OCI-M1 (cell line): ENCODE measurements at regions not wholly inside any gene's neighbourhood (a gene's known extent, or its start where the extent isn't known, plus 50 kb on each side); places are given as distances from the start of the nearest gene placed in this dataset.

ENCODE experiments used
- DNase-seq: peaks from one replicate; lab custom pipeline; 2025; lab: John Stamatoyannopoulos, UW

- no peak for DNase-seq
Observed at GRCh38 chr3:77868725-77869124, 828.8 kb downstream of the ROBO2 start.

DNA sequence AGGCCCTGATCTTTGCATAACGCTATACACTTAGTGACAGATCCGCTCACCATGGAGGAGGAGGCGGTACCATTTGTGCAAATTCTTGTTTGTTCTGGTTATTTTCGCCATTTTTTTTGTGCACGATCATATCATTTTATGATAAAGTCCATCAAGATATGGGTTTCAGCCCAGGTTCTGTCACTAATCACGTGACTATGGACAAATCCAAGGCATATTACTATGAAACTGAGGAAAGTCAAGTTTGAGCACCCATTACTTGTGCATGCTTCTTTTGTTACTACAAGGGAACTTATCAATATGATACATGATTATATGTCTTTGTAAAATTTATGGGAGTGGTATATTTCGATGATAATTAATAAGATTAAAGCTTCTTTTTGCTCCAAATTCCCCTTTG is 829.5 kb downstream of the ROBO2 start:
- DNase-seq = no peak

DNA sequence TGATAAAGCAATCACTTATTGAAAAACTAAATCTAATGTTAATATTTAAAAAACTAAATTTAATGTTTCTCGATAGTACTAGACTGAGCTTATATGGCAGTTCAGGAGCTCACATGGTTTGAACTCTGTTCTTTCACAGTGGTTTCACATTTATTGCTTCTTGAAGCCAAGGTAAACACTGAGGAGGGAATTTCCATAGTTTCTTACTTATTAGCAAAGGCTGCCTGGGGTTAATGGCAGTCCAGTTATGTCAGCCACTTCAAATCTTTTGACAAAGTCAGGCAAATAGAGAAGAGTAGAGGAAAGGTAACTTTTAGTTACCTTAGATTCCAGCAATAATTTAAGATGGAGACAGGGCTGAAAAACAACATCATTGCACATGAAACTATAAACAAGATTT is 831.5 kb downstream of the ROBO2 start:
- DNase-seq = no peak

- no peak for DNase-seq
Observed at GRCh38 chr3:77873598-77873997, 833.7 kb downstream of the ROBO2 start.

DNA sequence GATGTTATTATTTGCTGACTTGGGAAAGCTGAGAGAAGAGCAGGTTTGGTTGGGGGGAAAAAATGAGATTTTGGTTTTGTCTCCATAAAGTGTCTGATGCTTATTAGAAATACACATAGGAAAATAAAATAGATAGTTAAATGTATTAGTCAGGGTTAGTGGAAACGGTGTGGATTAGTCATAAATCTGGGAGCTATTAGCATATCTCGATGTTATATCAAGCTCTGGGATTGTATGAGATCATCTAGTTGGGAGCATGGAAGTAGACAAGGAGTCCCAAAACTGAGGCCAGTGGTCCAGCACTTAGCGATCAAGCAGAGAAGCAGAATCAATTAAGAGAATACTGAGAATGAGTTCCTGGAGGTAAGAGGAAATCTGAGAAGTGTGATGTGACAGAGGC is 845.5 kb downstream of the ROBO2 start:
- no peak for DNase-seq

DNA sequence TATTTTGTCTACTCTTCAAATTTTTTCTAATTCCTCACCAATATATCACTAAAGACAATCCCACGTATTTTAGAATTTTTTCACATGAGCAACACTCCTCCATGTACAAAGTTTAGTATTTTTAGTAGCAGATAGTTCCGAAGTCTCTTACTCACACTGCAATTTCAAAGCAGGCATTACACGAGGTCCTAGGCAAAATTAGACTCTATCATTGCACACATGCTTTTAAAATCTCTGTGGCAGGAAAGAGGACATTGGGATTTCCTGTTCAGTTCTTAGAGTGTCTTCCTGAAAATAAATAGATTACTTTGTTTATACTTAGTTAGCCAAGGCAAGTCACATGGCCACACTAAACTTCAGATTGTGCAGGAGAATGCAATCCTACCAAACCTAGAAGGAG is 847.7 kb downstream of the ROBO2 start:
- DNase-seq = no peak

GRCh38 chr3:77889616-77890015 is 849.7 kb downstream of the ROBO2 start:
- DNase-seq = no peak

- DNase-seq = no peak
Observed at GRCh38 chr3:77898621-77899020, 858.7 kb downstream of the ROBO2 start.

DNA sequence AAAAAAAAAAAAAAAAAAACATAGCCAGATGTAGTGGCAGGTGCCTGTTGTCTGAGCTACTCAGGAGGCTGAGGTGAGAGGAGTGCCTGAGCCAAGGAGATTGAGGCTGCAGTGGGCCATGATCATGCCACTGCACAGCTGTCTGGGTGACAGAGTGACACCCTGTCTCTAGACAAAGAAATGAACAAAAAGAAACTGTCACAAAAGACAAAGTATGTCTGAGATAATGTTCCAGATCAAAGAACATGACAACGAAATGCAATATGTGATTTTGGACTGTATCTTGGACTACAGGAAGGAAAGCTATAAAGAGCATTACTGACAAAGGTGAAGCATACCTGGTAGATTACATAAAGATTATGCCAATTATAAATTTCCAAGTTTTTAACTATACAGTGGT is 862.8 kb downstream of the ROBO2 start:
- DNase-seq = no peak

- no peak for DNase-seq
Observed at GRCh38 chr3:77906102-77906709, 866.3 kb downstream of the ROBO2 start.

DNA sequence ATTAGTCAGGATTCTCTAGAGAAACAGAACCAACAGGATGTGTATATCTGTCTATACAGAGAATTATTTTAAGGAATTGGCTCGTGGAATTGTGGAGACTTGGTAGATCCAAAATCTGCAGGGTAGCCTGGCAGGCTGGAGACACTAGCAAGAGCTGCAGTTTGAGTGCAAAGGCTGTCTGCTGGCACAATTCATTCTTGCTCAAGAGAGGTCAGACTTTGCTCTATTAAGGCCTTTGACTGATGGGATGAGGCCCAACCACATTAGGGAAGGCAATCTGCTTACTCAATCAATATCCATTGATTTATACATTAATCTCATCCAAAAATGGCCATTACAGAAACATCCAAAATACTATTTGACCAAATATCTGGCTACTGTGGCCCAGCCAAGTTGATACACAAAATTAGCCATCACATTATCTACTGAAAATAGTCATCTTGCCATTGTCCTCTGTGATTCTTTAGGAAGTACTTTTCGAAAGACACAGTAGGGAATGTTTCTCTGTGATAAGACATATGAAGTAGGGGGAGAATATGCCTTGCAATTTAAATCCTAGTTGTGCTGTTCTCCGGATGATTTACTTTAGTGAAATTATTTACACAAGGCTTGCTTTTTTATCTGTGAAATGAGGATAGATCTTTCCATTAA is 873.8 kb downstream of the ROBO2 start:
- DNase-seq = no peak

GRCh38 chr3:77915336-77915735 is 875.4 kb downstream of the ROBO2 start:
- no peak for DNase-seq

DNA sequence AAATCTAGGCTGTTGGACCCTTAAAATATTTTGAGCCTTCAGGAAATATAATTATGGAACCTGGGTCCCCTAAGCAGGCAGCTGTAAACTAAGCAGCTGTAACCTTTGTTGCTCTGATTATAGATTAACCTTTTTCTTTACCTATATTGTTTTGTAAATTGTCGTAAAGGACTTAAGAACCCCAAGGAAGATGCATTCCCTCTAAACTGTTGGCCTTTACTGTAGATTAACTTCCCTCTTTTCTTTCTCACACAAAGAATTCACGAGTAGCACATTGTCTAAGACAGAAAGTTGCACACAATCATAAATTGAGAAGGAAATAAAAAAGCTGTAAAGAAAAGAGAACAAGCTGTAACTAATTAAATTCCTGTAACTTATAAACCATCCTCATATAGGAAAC is 877.3 kb downstream of the ROBO2 start:
- no peak for DNase-seq

GRCh38 chr3:77919244-77919643 is 879.3 kb downstream of the ROBO2 start:
- no peak for DNase-seq

- no peak for DNase-seq
Observed at GRCh38 chr3:77931255-77932009, 891.5 kb downstream of the ROBO2 start.

- DNase-seq = no peak
Observed at GRCh38 chr3:77932926-77933325, 893.0 kb downstream of the ROBO2 start.

DNA sequence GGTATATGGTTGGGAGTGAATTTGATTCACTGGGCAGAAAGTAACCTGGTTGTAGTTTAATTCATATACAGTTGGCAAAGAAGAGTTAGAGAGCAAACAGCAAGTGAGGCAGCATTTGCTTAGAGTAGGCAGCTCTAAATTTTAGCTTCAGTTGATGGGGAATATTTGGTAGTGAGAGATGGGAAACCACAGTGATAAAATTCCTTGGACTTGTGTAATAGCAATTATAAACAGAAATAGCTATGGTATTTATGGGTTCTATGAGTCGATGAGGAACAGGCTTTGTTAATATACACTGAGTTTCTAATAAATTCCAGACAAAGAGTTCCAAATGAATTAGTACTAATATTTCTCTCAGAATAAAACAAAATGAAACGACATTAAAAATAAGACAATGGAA is 894.0 kb downstream of the ROBO2 start:
- no peak for DNase-seq

- no peak for DNase-seq
Observed at GRCh38 chr3:77935418-77935817, 895.5 kb downstream of the ROBO2 start.

GRCh38 chr3:77939726-77940125 is 899.8 kb downstream of the ROBO2 start:
- DNase-seq = no peak

DNA sequence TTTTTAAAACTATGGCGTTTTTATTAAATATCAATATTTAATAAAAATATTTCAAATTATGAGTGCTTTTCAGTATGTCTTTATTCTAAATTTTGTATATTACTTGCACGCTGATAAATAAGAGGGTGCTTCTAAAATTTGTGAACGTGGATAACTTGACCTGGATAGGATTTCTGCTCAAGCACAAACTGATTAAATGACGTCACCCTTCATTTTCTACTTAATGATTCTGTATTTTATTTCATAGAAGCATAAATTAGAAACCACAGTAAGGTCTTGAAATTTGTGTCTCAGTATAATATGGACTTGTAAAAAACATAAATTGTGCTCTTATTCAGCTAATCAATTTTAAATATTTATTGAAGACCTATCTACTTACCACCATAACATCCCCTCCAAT is 903.7 kb downstream of the ROBO2 start:
- DNase-seq = no peak

DNA sequence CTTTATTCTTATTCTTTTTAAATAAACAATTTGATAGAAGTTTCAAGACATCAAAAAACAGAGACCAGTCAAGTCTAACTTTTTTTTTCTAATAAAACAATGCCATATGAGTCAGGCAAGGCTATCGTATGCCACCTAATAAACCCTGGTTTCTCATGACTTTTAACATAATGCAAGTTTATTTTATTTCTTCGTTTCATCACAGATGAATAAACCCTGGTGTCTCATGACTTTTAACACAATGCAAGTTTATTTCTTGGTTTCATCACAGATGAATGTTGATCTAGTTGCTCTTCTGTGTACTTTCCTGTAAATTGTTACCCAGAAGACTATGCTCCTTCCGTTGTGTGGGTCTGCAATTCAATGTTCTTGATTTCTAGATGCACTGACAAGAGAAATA is 905.4 kb downstream of the ROBO2 start:
- no peak for DNase-seq

GRCh38 chr3:77947671-77948070 is 907.8 kb downstream of the ROBO2 start:
- no peak for DNase-seq

DNA sequence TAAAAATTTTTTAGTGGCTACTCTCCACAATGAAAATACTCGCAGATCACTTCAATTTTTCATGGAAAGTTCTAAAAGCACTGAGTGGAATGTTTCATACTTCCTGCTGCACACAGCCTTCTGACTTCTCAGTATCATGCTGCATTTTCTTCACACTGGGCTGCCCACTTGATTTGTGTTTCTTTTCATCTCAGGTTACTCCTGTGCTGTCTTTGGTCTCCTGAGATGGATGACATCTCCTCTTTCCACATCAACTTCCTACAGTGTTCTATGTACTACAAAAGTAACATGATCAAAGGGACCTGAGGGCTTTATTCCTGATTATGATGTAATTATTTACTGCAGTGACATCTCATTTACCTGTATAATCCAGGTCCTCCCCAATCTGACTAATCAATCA is 927.7 kb downstream of the ROBO2 start:
- no peak for DNase-seq

GRCh38 chr3:77976079-77976478 is 936.2 kb downstream of the ROBO2 start:
- DNase-seq = no peak
